ENCODE measurements at regions not wholly inside any gene's neighbourhood (a gene's known extent, or its start where the extent isn't known, plus 50 kb on each side); places are given as distances from the start of the nearest gene placed in this dataset.

DNA sequence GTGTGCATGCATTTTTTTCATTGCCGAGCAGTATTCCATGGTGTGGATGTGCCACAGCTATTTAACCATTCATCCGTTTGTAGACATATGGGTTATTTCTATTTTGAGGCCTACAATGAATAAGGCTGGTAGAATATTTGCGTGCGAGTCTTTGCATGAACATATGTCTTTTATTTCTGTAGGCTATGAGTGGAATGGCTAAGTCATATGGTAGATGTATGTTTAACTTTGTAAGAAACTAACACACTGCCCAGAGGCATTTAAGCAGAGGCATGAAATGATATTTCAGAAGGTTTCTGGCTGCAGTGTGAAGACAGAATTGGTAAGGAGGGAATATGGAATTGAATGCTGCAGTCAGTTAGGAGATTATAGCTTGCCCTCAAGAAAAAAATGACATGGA, 457.4 kb upstream of the CDH4 start:
- H3F3A ChIP-seq (ENCODE audit: insufficient read depth), result no peaks in the 10 kb centered on the region
- TF ChIP-seq, protein P1, sequence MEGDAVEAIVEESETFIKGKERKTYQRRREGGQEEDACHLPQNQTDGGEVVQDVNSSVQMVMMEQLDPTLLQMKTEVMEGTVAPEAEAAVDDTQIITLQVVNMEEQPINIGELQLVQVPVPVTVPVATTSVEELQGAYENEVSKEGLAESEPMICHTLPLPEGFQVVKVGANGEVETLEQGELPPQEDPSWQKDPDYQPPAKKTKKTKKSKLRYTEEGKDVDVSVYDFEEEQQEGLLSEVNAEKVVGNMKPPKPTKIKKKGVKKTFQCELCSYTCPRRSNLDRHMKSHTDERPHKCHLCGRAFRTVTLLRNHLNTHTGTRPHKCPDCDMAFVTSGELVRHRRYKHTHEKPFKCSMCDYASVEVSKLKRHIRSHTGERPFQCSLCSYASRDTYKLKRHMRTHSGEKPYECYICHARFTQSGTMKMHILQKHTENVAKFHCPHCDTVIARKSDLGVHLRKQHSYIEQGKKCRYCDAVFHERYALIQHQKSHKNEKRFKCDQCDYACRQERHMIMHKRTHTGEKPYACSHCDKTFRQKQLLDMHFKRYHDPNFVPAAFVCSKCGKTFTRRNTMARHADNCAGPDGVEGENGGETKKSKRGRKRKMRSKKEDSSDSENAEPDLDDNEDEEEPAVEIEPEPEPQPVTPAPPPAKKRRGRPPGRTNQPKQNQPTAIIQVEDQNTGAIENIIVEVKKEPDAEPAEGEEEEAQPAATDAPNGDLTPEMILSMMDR (IDR thresholded peaks at IDR 0.05; ENCODE audit: insufficient read depth, low read length, poor library complexity, severe bottlenecking), result no peak
- TF ChIP-seq EZH2phosphoT487 (conservative IDR thresholded peaks at IDR 0.05; ENCODE audit: low read length), result no peak
- H2AFZ ChIP-seq (ENCODE audit: low read depth, low read length, severe bottlenecking), result no peak overlapping the region
- H3K27ac ChIP-seq (ENCODE audit: low read depth, low read length), result no peak overlapping the region
- H3K79me2 ChIP-seq (ENCODE audit: insufficient read depth, low read length), result no peaks in the 10 kb centered on the region
- no peaks in the 10 kb centered on the region for H3K9me2 ChIP-seq (replicated peaks; ENCODE audit: insufficient read depth, low read length)
- no peaks in the 10 kb centered on the region for H3K36me3 ChIP-seq (ENCODE audit: low read length)
- no peaks in the 10 kb centered on the region for H3K27me3 ChIP-seq (ENCODE audit: low read length)
- H3K4me2 ChIP-seq (ENCODE audit: low read depth, low read length, poor library complexity, severe bottlenecking), result no peak overlapping the region
- H3K9me3 ChIP-seq (ENCODE audit: insufficient read depth, low read length), result no peaks in the 10 kb centered on the region
- H3K9ac ChIP-seq (ENCODE audit: low read length), result no peak overlapping the region
- no peak overlapping the region for H3K4me3 ChIP-seq (ENCODE audit: insufficient read depth, low read length, poor library complexity, severe bottlenecking)
- H4K20me1 ChIP-seq (ENCODE audit: low read depth, low read length), result no peaks in the 10 kb centered on the region

GRCh38 chr20:60795651-60796050, 456.4 kb upstream of the CDH4 start:
- no peaks in the 10 kb centered on the region for H3F3A ChIP-seq (ENCODE audit: insufficient read depth)
- no peak overlapping the region for H2AFZ ChIP-seq (ENCODE audit: low read depth, low read length, severe bottlenecking)
- H3K27ac ChIP-seq (ENCODE audit: low read depth, low read length), result no peak overlapping the region
- H3K27me3 ChIP-seq (ENCODE audit: low read length), result no peaks in the 10 kb centered on the region
- no peak overlapping the region for H3K4me2 ChIP-seq (ENCODE audit: low read depth, low read length, poor library complexity, severe bottlenecking)
- no peak overlapping the region for H3K4me3 ChIP-seq (ENCODE audit: insufficient read depth, low read length, poor library complexity, severe bottlenecking)
- H3K79me2 ChIP-seq (ENCODE audit: insufficient read depth, low read length), result no peaks in the 10 kb centered on the region
- no peaks in the 10 kb centered on the region for H3K36me3 ChIP-seq (ENCODE audit: low read length)
- H4K20me1 ChIP-seq (ENCODE audit: low read depth, low read length), result no peaks in the 10 kb centered on the region
- no peaks in the 10 kb centered on the region for H3K9me3 ChIP-seq (ENCODE audit: insufficient read depth, low read length)
- H3K9ac ChIP-seq (ENCODE audit: low read length), result no peak overlapping the region
- no peaks in the 10 kb centered on the region for H3K9me2 ChIP-seq (replicated peaks; ENCODE audit: insufficient read depth, low read length)
- TF ChIP-seq, protein P1 (IDR thresholded peaks at IDR 0.05; ENCODE audit: insufficient read depth, low read length, poor library complexity, severe bottlenecking), result no peak
- no peak for TF ChIP-seq EZH2phosphoT487 (conservative IDR thresholded peaks at IDR 0.05; ENCODE audit: low read length)

DNA sequence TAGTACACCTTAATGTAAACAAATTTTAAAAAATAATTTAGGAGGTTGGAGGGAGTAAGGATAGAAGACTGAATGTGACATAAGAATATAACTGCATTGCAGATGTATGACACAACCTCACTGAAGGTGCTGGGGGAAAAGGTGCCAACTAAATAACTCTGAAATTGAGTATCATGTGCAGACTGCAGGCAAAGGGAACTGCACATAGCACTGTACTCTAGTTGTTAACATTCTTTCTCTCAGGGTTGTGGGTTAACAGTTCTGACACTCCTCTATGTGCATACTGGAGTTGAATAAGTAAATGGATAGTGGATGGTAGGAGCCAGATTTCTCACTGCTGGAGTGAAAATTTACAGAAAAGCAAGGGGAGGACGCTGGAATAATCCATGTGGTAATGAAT, 451.9 kb upstream of the CDH4 start:
- Histone ChIP-seq H3K27ac (ENCODE audit: low read depth, low read length) (no peak overlapping the region), H3K79me2 (ENCODE audit: insufficient read depth, low read length) (no peaks in the 10 kb centered on the region), H3K9ac (ENCODE audit: low read length) (no peak overlapping the region), H3F3A (ENCODE audit: insufficient read depth) (no peaks in the 10 kb centered on the region), H3K4me3 (ENCODE audit: insufficient read depth, low read length, poor library complexity, severe bottlenecking) (no peak overlapping the region), H3K27me3 (ENCODE audit: low read length) (no peaks in the 10 kb centered on the region), H3K36me3 (ENCODE audit: low read length) (no peaks in the 10 kb centered on the region), H3K9me3 (ENCODE audit: insufficient read depth, low read length) (no peaks in the 10 kb centered on the region), H3K9me2 (replicated peaks; ENCODE audit: insufficient read depth, low read length) (no peaks in the 10 kb centered on the region), H3K4me2 (ENCODE audit: low read depth, low read length, poor library complexity, severe bottlenecking) (no peak overlapping the region), H4K20me1 (ENCODE audit: low read depth, low read length) (no peaks in the 10 kb centered on the region), H2AFZ (ENCODE audit: low read depth, low read length, severe bottlenecking) (no peak overlapping the region)
- TF ChIP-seq, protein P1 (IDR thresholded peaks at IDR 0.05; ENCODE audit: insufficient read depth, low read length, poor library complexity, severe bottlenecking), result no peak
- no peak for TF ChIP-seq EZH2phosphoT487 (conservative IDR thresholded peaks at IDR 0.05; ENCODE audit: low read length)
